GM19239 (cell line): ENCODE measurements at regions not wholly inside any gene's neighbourhood (a gene's known extent, or its start where the extent isn't known, plus 50 kb on each side); places are given as distances from the start of the nearest gene placed in this dataset.

ENCODE experiments used
- DNase-seq: peaks from one replicate; pipeline ENCODE4 v3.0.0; 2011; ENCODE audit warnings: low spot score; ENCODE audit not compliant: insufficient read length
- FAIRE-seq: peaks from 2 replicates; lab custom pipeline; 2011; peaks lifted over from hg19 to GRCh38; lab: Jason Lieb, UNC

DNA sequence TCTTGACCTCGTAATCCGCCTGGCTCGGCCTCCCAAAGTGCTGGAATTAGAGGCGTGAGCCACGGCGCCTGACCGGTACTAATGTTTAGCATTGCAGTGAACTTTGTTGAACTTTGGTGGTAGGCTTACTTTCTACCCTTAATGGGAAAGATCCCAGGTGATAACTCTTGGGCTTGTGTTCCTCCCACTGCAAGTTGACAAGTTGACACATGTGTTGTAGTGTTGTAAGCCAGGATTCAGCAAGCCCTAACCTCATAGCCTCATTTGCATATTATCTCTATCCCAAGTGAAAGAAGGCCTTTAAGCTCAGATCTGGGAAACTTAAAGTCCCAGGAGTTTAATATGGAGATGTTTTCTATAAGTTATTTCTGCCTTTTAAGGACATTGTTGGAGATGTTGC lies 80.0 kb upstream of the CLCN4 start:
- no peak for DNase-seq
- no peak for FAIRE-seq

DNA sequence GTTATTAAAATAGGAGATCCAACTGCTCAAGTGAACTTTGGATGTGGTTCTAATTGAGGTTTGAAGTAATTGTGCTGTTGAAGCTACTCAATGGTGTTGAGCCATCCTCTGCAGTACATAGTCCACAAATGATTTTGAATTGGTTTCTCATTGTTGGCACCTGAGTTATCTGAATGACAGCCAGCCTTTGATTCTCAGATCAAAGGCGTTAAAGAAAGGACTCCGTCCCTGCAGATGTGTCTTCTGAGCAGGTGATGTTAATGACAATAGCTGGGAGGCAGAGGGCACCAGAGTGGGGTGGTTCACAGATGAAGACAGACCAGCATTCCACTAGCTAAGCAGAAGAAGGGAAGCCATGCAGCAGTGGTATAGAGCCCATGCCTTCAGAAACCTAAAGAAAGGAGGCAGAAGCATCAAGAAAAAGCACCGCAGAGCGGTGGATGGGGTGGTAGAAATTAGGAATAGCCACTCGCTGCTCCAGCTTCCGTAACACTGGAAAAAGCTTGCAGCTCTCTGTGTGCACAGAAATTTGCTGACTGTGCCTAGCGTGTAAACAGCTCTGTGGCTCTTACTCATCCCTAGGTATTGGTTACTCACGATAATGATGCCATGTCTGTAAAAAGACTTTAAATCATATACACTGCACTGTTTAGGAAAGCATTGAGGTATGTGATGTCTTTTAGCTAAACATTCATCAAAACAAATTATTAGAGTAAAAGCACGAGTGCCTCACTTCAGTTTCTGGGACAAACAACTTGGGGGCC lies 79.2 kb upstream of the CLCN4 start:
- no peak for DNase-seq
- no peak for FAIRE-seq

DNA sequence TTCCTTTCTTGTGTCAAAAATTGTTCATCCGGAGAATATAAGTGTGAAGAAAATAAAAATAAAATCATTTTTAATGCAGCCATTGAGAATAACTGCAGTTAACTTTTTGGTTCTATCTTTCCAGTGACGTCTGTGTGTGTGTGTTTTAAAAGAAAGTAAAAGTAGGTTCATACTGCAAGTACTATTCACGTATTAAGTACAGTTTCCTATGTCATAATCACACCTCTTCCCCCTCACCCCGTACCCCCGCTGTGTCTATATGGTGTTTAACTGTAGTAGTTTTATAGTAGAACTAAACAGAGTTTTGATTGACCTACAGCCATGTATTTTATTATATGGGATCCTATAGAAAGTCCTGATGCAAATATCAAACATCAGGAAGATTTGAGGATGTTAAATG lies 78.5 kb upstream of the CLCN4 start:
- no peak for FAIRE-seq

DNA sequence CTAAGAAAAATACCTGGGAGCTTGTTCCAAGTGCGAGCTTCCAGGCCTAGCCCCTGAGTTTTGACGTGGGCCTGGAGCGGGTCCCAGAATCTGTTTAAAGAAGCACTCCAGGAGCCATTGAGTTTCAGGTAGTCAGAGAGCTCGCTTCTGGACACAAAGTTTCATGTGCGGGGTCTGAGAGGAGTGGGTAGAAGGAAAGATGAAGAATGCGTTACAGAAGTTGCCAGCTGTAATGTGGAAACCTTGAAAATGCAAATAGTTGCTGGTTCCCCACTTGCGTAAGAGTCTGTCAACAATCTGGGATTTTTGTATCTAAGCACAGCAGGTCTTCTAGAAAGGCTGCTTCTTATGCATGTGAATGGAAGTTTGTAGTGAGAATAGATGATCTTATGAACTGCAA lies 77.5 kb upstream of the CLCN4 start:
- FAIRE-seq (no peak), DNase-seq (no peak)

More for the DNA sequence above, 78.5 kb upstream of the CLCN4 start:
- no peak for DNase-seq

DNA sequence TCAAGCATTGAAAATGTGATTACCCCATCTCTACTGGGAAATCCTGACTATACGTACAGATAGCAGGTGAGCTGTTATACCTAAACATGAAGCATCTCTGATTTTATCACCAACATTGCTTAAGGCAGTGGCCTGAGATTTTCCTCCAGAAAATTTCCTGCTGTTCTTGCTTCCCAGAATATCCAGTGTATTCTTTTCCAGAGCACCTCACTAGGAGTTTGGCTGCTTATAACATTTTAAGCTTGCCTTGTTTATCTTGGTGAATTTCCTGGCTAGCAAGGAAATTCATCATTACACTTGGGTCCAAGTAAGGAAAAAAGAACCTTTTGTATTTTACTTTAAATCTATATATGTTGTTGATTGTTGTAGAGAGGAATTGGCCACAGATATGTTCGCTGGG lies 73.0 kb upstream of the CLCN4 start:
- FAIRE-seq (peak; percentile 64), DNase-seq (no peak)

DNA sequence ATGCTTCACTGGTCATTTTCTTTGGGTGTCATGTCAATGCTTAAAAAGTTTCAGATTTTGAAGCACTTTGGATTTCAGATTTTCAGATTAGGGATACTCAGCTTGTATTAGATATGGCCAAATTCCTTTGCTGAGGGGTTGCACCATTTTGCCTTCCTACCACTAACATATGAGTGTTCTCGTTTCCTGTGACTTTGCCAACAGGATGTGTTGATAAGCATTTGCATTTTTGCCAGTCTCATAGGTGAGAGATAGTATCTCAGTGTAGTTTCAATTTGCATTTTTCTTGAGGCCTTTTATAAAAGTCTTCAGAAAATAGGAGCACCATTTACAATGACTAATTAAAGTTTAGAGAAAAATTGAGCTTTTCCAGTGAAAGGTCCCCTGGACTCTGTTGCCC lies 71.6 kb upstream of the CLCN4 start:
- DNase-seq (no peak), FAIRE-seq (peak; percentile 45)

DNA sequence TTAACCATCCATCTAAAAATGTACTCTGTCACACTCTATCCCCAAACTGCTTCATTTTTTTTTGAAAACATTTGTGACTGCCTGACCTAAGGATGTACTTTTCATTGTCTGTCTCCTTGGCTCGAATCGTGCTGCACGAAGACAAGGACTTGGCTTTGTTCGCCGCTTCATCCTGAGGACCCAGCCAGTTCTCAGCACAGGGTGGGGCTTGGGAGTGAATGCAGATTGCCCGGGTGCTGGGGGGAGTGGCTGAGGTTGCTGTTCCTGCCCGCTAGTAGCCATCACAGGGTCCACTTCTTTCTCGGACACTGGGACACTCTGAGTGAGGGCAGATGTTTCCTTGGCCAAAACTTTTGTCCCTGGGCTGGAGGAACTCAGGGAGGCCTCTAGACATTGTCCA lies 70.1 kb upstream of the CLCN4 start:
- FAIRE-seq (no peak), DNase-seq (no peak)

DNA sequence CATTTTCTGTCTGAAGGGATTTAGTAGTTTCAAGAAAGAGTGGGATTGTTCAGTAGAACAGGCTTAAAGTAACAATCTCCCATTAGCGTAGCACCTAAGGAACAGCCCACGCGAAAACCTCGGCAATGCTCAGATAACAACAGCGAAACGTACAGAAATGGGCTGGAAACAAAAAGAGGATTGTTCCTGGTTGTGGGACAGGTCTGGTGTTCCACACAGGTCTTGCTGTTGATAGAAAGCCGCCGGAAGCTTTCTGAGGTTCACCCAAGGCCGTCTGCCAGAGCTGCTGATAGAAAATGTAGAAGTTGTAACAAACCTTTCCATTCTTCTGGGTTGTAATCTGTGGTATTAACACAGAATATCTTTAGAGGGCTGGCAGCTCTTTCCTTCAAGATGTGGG lies 69.4 kb upstream of the CLCN4 start:
- FAIRE-seq, result no peak
- DNase-seq, result no peak

DNA sequence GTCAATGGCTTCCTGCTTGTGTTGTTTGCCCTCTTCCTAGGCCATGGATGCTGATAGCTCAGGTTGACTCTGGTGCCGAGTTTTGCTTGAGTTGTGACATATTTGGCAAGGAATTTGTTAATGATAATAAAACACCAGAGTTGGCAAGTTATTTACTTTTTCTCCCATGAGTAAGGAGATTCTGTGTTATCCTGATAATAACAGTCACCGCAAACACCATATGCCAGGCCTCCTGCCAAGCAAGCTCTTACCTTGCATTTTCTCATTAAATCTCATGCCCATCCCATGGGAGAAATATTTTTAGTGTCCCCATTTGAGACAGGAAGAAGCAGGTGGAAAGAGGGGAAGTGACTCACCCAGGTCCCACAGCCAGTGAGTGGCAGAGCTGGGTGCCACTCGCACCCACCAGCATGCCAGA lies 67.4 kb upstream of the CLCN4 start:
- FAIRE-seq, result no peak
- no peak for DNase-seq

DNA sequence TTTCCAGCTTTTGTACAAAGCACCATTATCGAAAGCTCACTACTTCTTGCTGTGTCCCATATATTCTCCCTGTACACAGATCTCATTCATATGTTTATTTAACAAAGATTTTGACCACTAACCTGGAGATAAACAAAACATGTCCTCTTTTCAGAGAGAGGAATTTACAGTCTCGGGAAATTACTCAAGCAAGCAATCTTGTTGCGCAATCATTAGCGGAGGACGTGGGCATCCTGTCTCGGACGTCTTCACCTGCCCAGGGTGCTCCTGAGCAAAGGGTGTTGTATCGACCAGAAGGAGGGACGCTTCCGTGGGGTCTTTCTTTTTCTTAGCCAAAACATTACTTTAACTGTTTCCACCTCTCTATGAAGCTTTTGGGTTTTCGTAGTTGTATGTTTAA lies 66.5 kb upstream of the CLCN4 start:
- FAIRE-seq, result peak; percentile 49
- DNase-seq, result no peak

DNA sequence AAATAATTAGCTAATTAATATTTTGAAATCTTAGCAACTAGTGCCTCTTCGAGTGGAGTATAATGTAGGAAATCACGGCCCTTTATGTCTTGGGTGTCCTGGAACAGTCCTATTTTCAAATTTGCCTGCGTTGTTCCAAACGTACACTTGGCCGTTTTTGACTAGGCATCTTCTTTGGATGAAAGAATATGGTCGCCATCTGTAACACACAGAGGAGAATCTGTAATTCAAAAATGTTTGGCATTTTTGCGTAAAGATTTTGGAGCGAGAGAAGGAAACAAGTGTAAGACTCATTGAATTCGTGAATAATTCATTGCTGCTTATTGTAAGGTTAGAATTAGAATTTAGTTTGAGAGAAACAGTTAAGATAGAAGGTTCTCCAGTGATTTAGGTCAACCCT lies 61.5 kb upstream of the CLCN4 start:
- FAIRE-seq, result no peak

DNA sequence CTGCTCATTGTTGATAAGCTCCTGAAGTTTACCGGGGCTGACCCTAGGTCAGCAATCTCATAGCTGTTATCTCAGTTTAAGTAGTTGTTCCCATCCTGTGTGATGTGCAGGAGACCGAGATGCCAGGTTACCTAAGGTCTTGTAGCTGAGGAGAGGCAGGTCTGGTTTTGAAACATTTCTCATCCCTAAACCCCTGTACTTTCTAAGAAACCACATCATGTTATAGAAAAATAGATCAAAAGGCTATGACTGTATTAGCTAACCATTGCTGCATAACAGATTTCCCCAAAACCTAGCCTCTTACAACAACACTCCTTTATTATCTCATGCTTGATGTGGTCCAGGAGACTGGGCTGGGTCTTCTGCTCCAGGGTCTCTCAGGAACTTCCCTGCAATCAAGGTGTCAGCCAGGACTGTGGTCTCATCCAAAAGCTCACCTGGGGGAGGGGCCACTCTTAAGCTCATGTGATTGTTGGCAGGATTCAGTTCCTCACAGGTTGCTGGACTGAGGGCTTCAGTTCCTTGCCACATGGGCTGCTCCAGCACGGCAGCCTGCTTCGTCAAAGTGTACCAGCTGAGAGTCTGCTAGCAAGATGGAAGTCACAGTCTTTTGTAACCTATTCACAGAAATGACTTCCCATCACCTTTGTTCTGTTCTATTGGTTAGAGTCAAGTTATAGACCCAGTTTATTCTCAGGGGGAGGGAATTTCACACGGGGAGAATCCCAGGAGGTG lies 60.9 kb upstream of the CLCN4 start:
- FAIRE-seq, result peak; percentile 74
- DNase-seq, result no peak

More for the DNA sequence above, 61.5 kb upstream of the CLCN4 start:
- DNase-seq, result no peak

DNA sequence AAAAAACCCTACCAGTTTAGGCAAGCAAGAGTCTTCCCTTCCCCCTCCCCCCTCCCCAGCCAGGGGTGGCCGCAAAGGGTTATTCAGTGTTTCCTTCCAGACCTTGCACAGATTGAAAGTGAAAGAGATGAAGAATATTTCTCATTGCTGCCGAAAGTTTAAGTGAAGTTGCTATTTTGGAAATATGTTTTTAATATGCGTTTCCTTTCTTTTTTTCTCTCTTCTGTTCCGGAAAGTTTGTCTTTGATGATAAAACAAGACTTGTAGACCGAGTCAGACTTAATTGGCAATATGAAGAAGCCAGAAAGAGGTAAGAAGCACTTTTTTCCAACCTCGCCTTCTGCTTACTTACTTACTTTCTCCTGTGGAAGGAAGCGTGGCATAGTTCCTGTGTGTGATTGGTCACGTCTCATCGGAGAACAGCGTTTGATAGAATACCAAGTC lies 58.5 kb upstream of the CLCN4 start:
- FAIRE-seq (peak; percentile 84), DNase-seq (no peak)

DNA sequence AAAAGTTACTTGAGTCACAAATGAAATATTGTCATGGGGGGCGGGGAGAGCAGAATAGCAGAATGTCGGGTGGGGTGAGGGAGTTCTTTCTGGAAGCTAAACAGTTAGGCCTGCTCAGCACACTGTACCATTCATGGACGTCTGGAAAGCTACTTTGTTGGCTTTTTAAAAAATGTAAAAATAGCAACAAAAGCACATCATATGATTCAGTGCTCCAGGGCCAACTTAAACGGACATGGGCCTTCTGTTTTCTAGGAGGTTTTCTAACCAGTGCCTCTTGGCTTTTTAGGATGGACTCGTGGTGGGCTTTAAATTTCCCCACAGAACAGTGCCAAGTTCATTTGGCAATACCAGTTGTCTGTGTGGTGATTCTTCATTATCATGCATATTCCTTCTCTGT lies 57.4 kb upstream of the CLCN4 start:
- DNase-seq (no peak), FAIRE-seq (peak; percentile 42)

DNA sequence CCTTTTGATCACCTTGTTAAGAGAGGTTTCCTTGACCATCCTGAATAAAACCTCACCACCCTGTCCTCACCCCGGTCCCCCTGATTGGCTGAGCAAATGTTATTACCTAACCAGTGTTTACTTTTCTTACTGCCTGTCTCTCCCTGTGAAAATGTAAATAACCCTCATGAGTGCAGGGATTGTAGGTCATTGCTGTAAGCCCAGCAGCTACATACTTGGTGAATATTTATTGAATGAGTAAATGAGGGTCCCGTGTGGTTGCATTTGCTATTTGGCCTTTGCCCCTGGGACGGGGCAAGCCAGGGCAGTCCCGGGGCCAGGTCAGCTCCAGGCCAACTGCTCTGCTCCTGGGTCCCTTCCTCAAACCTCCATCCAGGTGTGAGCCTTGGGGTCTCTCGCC lies 55.5 kb upstream of the CLCN4 start:
- no peak for FAIRE-seq
- DNase-seq, result no peak

DNA sequence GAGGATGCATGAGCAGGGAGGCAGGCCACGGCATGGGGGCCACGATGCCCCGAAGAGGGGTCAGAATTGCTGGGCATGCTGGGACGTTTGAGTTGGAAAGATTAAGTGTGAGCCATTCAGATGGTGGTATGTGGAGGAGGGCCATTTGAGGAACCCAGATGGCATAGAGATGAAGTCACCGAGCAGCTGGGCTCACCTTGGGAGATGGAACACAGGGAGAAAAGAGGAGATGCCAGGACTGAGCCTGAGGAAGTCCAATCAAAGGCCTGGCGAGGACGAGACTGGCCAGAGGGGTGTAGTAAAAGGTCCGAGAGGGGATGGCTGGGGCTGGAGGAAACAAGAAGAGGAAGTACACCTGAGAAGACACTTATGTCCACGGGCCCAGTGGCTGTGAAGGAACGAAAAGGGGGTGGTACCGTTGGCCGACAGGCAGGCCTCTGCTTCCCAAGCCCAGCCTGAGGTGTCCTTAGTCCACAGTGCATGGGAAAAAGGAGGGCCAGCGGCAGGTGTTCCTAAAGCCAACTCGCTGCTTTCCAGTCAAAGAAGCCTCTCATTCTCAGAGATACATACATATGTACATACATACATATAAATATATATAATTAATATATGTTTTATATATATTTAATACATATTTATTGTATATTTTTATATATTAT lies 54.6 kb upstream of the CLCN4 start:
- DNase-seq, result no peak
- FAIRE-seq, result peak; percentile 88

DNA sequence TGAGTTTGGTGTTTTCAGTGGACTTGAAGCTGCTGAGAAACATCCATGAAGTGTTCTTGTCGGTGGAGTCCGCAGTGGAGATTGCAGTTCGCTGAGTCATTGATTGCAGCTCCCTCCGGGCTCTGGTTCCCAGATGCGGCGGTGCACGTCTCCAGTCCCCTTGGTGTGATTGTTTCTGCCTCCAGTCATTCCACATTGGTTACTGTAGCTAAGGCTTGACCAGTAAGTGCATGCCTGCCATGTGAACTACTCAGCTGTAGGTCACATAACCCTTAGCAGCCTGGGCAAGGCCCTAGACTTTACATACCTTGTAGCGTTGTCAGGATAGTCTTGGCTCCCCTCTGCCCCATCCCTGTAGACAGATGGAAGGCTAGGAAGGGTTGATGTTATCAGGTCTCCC lies 53.8 kb upstream of the CLCN4 start:
- FAIRE-seq, result peak; percentile 26
- DNase-seq, result no peak

DNA sequence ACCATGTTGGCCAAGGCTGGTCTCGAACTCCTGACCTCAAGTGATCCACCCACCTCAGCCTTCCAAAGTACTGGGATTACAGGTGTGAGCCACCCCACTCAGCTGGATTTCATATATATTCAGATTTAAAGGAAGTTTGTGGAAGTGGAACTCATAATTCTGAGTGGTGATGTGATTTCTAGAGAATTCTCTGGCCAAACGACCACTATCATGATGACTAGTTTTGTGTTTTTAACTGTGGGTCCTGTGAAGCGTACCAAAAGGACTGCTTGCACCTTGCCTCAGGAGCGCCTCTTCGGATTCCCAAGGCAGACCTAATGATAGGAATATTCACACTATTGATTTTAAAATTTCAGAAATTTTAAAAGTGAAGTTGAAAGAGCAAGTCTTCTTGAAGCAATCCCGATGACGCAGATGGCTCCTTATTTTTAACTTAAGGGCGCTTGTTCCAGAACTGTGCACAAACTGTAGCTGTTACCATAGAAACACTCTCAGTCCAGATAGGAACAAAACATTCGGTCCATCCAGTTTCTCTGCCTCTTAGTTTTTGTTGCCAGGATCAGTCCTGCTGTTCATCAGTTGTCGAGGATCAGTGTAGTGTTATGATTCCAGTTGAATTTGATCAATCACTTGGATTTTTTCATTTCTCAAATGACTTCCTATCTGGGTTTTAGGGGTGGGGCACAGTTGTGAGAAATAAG lies 51.7 kb upstream of the CLCN4 start:
- FAIRE-seq (peak; percentile 66), DNase-seq (no peak)

DNA sequence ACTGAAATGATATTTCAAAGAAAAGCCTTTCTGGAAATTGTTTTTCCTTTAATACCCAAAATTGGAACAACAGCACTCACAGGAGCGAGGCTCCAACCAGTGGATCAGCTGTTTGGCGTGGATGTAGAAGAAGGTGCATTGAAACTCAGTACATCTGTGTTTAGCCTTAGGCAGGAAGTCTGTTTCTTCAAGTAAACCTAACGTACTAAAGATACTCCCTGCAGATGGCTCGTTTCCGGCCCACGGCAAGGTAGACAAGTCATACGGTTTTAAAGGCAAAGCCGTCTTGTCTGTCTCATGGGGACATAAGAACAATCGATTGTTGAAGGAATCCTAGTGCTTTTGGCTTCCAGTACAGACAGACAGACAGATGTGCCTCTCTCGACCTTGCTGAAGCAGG lies 50.0 kb upstream of the CLCN4 start:
- DNase-seq, result no peak
- peak; percentile 100 for FAIRE-seq
